GM18505 (cell line): ENCODE measurements at regions not wholly inside any gene's neighbourhood (a gene's known extent, or its start where the extent isn't known, plus 50 kb on each side); places are given as distances from the start of the nearest gene placed in this dataset.

Experiments used
- ATAC-seq: cut with Tn5 transposase; IDR thresholded peaks from one replicate; pipeline ENCODE4 v1.9.1; 2021; ENCODE audit not compliant: unreplicated experiment
- POLR2A ChIP-seq: IDR thresholded peaks from 4 replicates; pipeline ENCODE4 v1.6.1; 2011; ENCODE audit warnings: borderline replicate concordance; ENCODE audit not compliant: insufficient read depth, insufficient read length; ENCODE audit errors: extremely low read depth

DNA sequence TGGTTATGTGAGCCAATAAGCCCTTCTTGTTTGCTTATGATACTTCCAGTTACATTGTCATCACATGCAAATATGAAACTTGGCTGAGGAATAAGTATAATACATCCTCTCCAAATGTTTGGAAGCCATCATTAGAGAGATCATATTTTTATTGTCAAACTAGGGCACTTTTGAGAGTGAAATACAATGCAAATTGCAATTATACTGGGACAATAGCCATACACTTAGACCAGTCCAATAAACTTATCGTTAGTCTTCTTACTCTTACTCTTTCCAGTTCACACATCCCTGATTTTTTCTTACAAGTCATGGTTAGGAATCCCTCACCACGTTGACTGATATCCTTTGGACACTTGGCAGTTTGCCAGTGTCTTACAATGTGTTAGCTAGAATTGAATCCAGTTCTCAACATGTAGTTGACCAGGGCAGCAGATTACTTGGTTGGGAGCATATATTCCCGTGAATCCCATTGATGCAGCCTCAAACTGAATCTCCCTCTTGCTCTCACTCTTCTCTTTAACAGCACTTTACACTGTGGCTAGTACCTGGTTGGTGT is 519.7 kb upstream of the ID4 start:
- no peak for TF ChIP-seq POLR2A
- no peak for ATAC-seq

DNA sequence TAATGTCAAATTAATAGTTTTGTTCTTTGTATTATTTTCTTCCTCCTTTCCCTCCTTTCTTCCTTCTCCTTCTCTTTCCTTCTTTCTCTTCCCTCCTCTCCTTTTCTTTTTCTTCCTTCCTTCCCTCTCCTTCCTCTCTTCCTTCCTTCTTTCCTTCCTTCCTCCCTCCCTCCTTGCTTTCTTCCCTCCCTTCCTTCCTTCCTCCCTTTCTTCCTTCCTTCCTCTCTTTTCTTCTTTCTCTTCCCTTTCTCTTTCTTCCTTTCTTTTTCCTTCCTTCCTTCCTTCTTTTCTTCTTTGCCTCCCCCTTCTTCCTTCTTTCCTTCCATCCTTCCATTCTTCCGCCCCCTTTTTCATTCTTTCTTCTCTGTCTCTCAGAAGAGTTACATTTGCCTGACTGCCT is 518.2 kb upstream of the ID4 start:
- ATAC-seq, result no peak

DNA sequence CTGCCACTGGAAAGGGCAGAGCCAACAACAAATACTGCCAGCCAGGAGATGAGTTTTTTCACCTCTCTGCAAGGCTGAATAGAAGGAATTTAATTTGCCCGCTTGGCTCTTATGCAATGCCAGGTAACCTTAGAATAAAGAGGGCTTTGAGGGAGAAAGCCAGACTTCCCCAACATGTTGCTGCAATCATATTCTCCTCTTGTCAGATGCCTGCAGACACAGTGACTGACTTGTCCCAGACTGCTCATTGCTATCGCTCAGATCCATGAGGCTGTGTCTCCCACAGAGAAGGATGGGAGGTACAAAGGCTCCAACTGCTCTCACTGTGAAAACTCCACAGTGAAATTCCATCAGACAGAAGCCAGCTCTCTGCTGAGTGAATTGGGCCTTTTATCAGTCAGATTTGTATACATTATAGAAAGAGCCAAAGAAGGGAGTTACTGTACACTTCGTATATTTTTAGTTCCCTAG is 517.0 kb upstream of the ID4 start:
- TF ChIP-seq POLR2A, result no peak
- no peak for ATAC-seq

More for the DNA sequence above, 518.2 kb upstream of the ID4 start:
- no peak for TF ChIP-seq POLR2A

DNA sequence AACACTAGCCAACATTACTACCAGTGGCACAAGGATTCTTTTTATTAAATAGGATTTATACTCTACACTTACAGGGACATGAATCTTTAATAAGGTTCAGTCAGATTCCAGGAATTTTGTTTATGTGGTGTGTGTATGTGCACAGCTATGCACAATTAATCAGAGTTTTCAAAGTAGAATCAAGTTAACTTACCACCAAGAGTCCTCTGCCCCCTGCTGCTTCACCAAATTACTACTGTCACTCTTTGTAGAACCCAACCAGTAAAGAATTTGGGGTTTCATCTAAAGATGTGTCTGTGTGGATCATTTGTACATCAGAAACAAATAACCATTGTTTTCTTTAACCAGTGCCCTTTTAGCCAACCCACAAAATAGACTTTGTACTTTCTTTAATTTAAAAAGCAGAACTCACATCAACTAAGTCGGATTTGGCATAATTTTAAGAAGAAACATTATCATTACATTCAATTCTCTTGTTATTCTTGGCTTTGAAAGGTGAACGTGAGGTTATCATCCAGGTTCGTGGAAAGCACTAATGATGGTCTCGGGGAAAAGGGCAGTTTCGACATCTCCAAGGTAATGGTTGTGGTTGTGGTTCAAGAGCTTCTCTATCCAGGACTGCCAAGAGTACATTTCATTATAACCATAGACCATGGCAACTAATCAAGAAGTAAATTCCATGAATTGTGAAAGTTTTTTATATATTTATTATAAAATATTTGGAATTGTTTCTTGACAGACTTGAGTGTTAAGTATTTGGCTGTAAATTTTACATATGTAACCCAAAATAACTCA is 514.3 kb upstream of the ID4 start:
- no peak for TF ChIP-seq POLR2A
- ATAC-seq, result no peak

DNA sequence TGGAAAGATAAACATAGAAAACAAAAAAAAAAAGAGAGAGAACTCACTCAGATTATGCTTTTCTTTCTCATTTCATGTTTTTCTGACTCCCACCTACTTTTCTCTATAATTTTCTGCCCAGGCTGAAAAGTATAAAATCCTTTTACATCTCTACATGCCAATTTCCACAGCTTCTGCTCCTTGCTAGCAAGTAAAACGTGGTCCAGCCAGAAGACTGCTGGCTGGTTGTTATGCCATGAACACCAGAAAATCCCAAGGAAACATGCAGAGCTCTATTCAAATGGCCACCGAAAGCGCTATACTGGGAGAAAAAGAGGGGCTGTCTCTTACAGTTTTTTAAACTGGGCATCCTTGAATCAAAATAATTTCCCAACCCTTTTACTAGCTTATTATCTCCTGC is 512.8 kb upstream of the ID4 start:
- TF ChIP-seq POLR2A, result no peak
- ATAC-seq, result no peak

DNA sequence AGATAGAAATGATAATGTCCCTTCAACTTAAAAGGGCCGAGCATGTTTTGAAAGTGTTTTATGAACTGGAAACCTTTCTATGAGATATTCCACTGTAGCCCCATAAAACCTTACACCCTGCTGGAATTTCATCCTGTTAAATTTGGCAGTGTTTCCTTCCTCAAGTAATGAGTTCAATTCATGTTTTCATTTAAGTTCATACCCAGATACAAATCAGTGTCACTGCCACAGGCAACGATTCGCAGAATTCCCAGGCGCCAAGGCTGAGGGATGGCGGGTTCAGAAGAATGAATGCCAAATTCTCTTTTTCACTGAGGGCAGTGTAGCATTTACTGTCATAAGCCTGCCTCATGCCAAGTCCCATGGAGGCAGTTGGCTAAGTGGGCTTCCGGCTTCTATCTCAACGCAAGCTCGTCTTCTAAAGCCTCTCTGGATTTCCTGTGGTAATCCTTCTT is 511.8 kb upstream of the ID4 start:
- TF ChIP-seq POLR2A, result no peak
- no peak for ATAC-seq

DNA sequence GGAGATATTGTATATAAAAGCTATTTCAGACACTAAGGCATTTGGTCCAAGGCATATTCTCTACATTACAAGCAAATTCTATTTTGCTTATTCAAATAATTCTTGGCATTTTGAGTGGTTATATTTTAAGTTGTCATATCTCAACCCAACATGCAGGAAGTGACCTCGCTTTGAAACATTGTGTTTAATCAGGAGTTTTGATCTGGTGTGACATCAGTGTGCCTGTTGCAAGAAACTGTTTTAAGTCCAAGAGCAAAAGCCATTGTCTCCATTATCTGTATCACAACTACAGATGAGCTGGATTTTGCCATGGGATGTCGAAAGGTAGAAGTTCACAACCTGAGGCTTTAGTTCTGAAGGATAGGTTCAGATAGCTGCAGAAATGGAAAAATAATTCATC is 509.9 kb upstream of the ID4 start:
- ATAC-seq, result no peak
- TF ChIP-seq POLR2A, result no peak

DNA sequence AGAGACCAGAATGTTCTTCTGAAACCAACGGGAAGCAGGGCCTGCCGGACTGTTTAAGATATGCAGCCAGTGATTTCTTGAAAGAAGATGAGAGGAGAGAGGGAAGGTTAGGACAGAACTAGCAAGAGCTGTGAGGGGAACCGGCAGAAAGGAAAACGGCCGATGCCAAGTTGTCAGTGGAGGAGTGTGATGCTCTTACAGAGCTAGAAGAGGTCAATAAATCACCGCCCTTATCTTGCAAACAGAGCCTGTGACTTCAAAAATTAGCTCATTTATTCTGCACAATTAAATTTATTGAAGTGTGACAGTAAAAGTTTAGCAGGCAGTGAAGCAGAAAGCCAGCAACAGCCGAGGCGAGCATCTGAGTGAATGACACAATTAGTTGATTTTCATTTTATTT is 509.5 kb upstream of the ID4 start:
- no peak for TF ChIP-seq POLR2A
- ATAC-seq, result no peak

DNA sequence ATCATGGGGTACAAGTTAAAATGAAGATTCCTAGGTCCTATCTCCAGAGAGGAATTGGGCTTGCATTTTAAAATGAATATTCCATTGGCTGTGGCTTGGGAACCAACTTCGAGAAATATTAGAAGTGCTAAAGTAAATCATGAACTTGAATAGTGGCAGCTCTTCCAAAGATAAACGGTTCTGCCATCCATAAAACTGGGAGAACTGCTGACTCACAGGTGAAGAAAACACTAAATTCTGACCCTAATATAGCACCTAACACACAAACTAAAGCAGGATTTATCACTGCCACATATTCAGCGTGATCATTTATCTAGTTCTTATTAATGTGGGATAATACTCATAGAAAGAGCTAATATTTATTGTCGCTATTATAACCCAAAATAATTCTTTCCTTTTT is 508.1 kb upstream of the ID4 start:
- no peak for ATAC-seq
- TF ChIP-seq POLR2A, result no peak

DNA sequence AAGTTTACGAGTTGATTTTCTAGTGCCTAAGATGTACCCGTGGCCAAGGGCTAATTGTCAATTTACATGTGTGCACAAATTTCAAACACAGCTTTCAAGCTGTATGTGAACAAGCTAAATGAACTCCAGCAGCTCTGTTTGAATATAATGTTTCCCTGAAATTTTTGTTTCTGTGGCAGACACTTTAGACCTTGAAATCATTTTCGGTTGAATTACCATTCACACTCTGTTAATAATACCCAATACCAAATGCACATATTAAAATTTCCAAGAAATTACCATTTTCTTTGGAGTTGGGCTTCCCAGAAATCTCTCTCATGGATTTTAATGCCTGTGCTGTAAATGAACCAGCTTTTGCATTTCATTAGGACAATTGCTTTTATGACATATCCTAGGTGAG is 506.1 kb upstream of the ID4 start:
- no peak for TF ChIP-seq POLR2A
- no peak for ATAC-seq

DNA sequence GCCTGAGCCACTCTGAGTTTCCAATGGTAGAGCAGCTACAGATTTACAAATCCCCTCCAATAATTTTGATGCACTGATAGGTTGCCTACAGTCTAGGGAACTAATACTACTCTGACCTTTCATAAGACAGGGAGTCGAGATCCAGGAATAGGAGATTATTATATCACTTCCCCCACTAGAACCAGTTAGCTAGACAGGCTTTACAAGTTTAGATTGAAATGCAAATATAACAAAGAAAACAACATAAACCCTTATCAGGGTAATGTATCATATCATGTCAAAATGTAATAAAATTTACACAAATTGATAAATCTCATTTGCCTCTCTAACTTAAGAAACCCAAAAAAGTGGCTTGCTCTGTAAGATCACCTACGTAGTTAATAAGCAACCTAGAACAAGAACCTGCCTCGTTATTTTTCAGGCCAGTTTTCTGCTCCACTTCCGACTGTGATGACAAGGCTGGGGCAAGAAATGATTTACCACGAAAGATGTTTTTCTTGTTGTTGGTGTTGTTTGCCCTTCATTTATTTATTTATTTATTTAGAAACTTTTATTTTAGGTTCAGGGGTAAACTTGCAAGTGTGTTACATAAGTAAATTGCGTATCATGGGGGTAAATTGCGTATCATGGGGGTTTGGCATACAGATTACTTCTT is 504.2 kb upstream of the ID4 start:
- no peak for ATAC-seq
- TF ChIP-seq POLR2A, result no peak

DNA sequence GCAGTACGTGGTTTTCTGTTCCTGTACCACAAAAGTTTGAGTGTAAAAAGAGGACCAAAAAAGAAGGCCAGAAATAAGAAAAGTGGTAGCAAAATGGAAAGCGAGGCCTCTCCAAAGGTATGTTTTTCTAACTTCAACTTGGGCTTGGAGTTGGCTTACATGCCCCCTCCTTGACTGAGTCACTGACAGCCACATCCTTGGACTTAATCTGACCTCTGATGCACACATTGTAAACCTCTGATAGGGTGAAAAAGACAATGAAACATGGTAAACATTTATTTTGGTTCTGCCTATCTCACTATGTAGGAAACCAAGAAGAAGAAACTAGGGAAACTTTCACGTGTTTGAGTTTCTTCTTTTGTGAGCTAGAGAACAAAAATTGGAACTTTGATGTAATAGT is 503.2 kb upstream of the ID4 start:
- no peak for ATAC-seq
- no peak for TF ChIP-seq POLR2A

DNA sequence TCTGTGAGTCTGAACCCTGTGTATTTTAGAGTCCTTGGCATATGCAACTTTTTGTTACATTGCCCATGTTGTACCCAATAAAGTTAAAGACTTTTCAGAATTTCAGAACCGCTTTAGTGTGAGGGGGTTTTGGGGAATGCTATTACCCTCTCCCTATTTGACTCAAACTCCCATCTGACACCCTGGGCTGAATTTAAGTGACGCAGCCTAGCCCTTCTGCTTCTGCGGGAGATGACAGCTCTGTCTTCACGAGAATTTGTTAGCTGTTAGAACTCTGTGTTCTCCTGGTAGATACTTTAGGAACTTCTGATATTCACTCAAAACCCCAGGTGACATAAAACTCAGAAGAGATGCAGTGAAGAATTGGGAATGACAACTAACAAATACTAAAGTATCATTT is 500.6 kb upstream of the ID4 start:
- no peak for ATAC-seq
- no peak for TF ChIP-seq POLR2A

DNA sequence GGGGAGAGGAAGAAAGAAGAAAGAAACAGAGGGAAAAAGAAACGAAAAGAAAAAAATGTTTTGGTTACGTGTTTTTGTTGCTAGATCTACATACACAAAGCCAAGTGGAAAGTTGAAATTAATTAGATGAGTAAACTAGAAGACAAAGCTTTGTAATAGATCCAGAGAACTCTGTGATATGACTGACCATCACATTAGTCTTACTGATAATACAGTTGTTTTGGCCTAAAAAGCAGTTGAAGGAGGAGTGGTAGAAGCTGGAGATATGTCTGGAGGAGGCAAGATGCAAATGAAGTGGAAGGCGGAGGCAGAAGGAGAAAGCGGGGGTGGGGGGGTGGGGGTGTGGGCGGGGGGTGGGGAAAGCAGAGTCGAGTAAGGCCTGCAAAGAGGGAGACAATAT is 500.1 kb upstream of the ID4 start:
- ATAC-seq, result no peak
- TF ChIP-seq POLR2A, result no peak
